Gastroesophageal sphincter (tissue), 3 donors: ENCODE measurements at regions not wholly inside any gene's neighbourhood (a gene's known extent, or its start where the extent isn't known, plus 50 kb on each side); places are given as distances from the start of the nearest gene placed in this dataset.

Source experiments
- CTCF ChIP-seq, 4 experiments: fragments of 200-600 bp in 2 of 4; fragments of 450-650 bp in 2 of 4; sonication (generic) in 1 of 4; IDR thresholded peaks; one replicate each; pipeline ENCODE4 v1.5.1; 2017 to 2019; ENCODE audit warnings: antibody characterized with exemption in 4 of 4, mild to moderate bottlenecking in 2 of 4, moderate library complexity in 2 of 4
- POLR2A ChIP-seq, 2 donors: fragments of 450-650 bp; IDR thresholded peaks; one replicate each; pipeline ENCODE4 v1.6.1; 2017; ENCODE audit warnings: antibody characterized with exemption in 2 of 2, mild to moderate bottlenecking in 2 of 2, moderate library complexity in 1 of 2

GRCh38 chr12:31206038-31206670 lies 119.8 kb downstream of the SINHCAF start:
- TF ChIP-seq POLR2A (IDR thresholded peaks at IDR 0.05) (no peak), CTCF (IDR thresholded peaks at IDR 0.05) (no peak)
